ENCODE measurements at regions not wholly inside any gene's neighbourhood (a gene's known extent, or its start where the extent isn't known, plus 50 kb on each side); places are given as distances from the start of the nearest gene placed in this dataset.

DNA sequence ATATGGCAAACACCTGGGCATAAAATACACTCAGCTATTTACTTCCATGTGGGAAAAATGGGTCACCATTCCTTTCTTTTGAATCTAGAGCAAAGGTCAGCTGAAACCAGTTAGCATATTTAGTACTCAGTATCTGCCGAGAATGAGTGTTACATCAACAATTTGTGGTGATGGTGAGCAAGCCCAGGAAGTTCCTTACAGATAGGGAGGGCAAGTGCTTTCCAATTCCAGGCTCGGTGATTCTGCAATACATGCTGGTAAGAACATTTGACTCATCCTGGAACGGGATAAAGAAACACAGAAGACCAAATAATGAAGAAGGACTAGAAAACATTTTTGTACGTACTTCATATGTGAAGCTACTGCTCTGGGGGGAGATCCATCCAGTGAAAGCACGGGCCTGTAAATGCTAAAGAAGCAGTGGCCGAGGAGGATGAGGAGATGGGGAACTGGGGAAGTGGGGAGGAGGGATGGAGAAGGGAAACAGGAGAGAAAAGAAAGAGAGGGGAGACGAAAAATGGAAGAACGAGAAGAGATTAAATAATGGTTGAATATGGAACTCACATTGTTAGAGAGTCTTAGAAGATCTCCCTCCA lies 251.9 kb downstream of the TTC32 start:
- H3K4me1 ChIP-seq = no peaks in the 10 kb centered on the region
- H3K9me3 ChIP-seq = no peaks in the 10 kb centered on the region
- peak; percentile 76 for TF ChIP-seq POLR2AphosphoS5 (IDR thresholded peaks at IDR 0.05)
- TF ChIP-seq, protein P1, sequence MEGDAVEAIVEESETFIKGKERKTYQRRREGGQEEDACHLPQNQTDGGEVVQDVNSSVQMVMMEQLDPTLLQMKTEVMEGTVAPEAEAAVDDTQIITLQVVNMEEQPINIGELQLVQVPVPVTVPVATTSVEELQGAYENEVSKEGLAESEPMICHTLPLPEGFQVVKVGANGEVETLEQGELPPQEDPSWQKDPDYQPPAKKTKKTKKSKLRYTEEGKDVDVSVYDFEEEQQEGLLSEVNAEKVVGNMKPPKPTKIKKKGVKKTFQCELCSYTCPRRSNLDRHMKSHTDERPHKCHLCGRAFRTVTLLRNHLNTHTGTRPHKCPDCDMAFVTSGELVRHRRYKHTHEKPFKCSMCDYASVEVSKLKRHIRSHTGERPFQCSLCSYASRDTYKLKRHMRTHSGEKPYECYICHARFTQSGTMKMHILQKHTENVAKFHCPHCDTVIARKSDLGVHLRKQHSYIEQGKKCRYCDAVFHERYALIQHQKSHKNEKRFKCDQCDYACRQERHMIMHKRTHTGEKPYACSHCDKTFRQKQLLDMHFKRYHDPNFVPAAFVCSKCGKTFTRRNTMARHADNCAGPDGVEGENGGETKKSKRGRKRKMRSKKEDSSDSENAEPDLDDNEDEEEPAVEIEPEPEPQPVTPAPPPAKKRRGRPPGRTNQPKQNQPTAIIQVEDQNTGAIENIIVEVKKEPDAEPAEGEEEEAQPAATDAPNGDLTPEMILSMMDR (IDR thresholded peaks at IDR 0.05) = no peak
- H3K4me3 ChIP-seq = no peak overlapping the region
- peak overlapping the region in 3 of 4 donors; percentile 2 to 50 (median 27) for H3K27ac ChIP-seq
- ATAC-seq = peak; percentile 87
- no peaks in the 10 kb centered on the region for H3K27me3 ChIP-seq
- no peaks in the 10 kb centered on the region for H3K36me3 ChIP-seq
- WGBS, 2 donors (ENCODE audit: low coverage in 1 of 2) = 58 to 83% methylated on average over 3 to 8 of the region's 8 CpGs

DNA sequence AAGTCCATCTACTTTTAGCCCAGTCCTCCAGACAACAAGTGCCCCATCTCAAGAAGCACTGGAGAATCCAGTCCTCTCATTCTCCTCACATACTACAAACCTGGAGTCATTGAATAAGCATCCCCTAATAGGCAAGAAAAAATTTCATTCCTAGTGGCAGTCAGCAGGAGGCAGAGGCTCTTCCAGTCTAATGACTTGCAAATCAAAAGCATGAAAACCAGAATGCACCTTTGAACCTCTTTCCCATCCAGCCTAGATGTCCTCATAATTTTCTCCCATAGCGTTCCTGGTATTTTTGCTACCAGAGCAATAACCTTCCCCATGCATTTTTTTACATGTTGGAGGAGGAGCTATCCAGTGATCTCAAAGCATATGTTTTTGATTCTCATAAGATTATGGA lies 252.6 kb downstream of the TTC32 start:
- ATAC-seq = no peak
- H3K9me3 ChIP-seq = no peaks in the 10 kb centered on the region
- TF ChIP-seq POLR2AphosphoS5 (IDR thresholded peaks at IDR 0.05) = no peak
- no peak for TF ChIP-seq POLR2A (IDR thresholded peaks at IDR 0.05)
- TF ChIP-seq EP300 (IDR thresholded peaks at IDR 0.05) = no peak
- peak overlapping the region in 1 of 4 donors; percentile 12 for H3K27ac ChIP-seq
- no peaks in the 10 kb centered on the region for H3K4me1 ChIP-seq
- H3K4me3 ChIP-seq = no peak overlapping the region
- no peaks in the 10 kb centered on the region for H3K36me3 ChIP-seq
- 83 to 100% methylated on average over 1 of the region's 1 CpG for WGBS, 2 donors (ENCODE audit: low coverage in 1 of 2)
- H3K27me3 ChIP-seq = no peaks in the 10 kb centered on the region

DNA sequence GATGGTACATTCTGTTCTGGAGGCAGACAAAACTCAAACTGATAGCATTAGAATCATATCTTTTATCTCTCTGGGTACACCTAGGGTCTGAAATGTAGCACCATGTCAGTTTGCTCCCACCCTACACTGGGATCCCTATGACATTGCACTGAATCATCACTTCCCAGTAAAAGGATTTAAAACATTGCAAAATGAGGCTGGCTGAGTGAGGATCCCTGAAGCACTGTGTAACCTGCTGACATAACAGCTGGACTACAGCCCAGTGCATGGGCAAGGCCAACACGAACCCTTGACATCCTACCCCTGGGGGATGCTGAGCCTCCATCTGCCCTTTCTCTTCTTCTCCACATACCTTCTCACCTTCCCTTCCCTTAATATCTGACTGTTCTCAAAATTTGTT lies 253.2 kb downstream of the TTC32 start:
- Histone ChIP-seq H3K4me3 (no peak overlapping the region), H3K4me1 (no peaks in the 10 kb centered on the region), H3K27ac (peak overlapping the region in 1 of 4 donors; percentile 12), H3K36me3 (no peaks in the 10 kb centered on the region), H3K27me3 (no peaks in the 10 kb centered on the region), H3K9me3 (no peaks in the 10 kb centered on the region)
- WGBS, 2 donors (ENCODE audit: low coverage in 1 of 2) = 0% methylated on average over 1 of the region's 1 CpG; no CpG with 5 or more reads in 1 of the 2 donors
- TF ChIP-seq, protein P1 (IDR thresholded peaks at IDR 0.05) = no peak
- TF ChIP-seq POLR2AphosphoS5 (IDR thresholded peaks at IDR 0.05) = peak; percentile 64
- peak; percentile 85 for ATAC-seq

DNA sequence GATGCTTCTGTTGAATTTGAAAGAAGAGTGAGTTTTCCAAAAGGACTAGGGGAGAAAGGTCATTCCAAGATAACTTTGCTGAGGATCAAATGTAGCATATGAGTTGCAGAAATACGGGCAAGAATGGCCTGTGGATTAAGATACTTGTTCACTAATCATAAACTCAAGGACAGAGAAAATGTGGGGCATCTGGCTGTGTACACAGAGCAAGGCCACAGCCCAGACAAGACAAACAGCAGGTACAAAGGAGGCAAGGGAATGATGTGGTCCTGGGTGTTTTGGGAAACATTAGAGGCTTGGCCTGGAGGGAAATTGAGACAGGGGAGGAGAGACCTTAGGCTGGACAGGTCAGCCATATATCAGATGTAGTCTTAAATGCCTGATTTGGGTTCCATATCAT lies 254.8 kb downstream of the TTC32 start:
- no peak for ATAC-seq
- H3K4me1 ChIP-seq = no peaks in the 10 kb centered on the region

GRCh38 chr2:19644763-19645162 lies 257.0 kb downstream of the TTC32 start:
- ATAC-seq = no peak
- Histone ChIP-seq H3K9me3 (no peaks in the 10 kb centered on the region), H3K36me3 (no peaks in the 10 kb centered on the region), H3K27me3 (no peaks in the 10 kb centered on the region), H3K4me3 (no peak overlapping the region), H3K27ac (no peak overlapping the region), H3K4me1 (no peaks in the 10 kb centered on the region)
- no peak for TF ChIP-seq POLR2AphosphoS5 (IDR thresholded peaks at IDR 0.05)
- TF ChIP-seq, protein P1 (IDR thresholded peaks at IDR 0.05) = no peak
- no peak for TF ChIP-seq POLR2A (IDR thresholded peaks at IDR 0.05)
- TF ChIP-seq EP300 (IDR thresholded peaks at IDR 0.05) = no peak
- WGBS, 2 donors (ENCODE audit: low coverage in 1 of 2) = 85 to 100% methylated on average over 1 to 3 of the region's 3 CpGs

More for the DNA sequence above, 254.8 kb downstream of the TTC32 start:
- 83 to 94% methylated on average over 1 of the region's 1 CpG for WGBS, 2 donors (ENCODE audit: low coverage in 1 of 2)
- no peaks in the 10 kb centered on the region for H3K27me3 ChIP-seq
- TF ChIP-seq POLR2AphosphoS5 (IDR thresholded peaks at IDR 0.05) (no peak), EP300 (IDR thresholded peaks at IDR 0.05) (no peak), POLR2A (IDR thresholded peaks at IDR 0.05) (no peak)
- TF ChIP-seq, protein P1 (IDR thresholded peaks at IDR 0.05) = no peak
- H3K4me3 ChIP-seq = no peak overlapping the region
- no peaks in the 10 kb centered on the region for H3K36me3 ChIP-seq
- no peaks in the 10 kb centered on the region for H3K9me3 ChIP-seq
- H3K27ac ChIP-seq = no peak overlapping the region
